HCT116 (cell line): ENCODE measurements at regions not wholly inside any gene's neighbourhood (a gene's known extent, or its start where the extent isn't known, plus 50 kb on each side); places are given as distances from the start of the nearest gene placed in this dataset.

Experiments
- ATAC-seq: fragments of 200-7000 bp; cut with Tn5 transposase; 2 replicates; pipeline ENCODE4 v1.9.1; 2020; ENCODE audit warnings: mild to moderate bottlenecking, moderate library complexity
- BruUV-seq: library from RNA; stranded (reverse); fragments of 400-500 nt; replicated peaks from 2 replicates; lab custom pipeline; 2021; lab: Mats Ljungman, UMichigan
- CTCF ChIA-PET: fragments of 300-600 bp; sonication (Branson Sonifier 250); formaldehyde crosslinking; loops from one replicate; lab custom pipeline; 2021; ENCODE audit warnings: antibody characterized with exemption; lab: Charles Lee
- POLR2A ChIA-PET: fragments of 300-600, 350-600 bp; sonication (Branson Sonifier 250); formaldehyde crosslinking; loops from one replicate; lab custom pipeline; 2021; ENCODE audit warnings: antibody characterized with exemption; lab: Charles Lee
- RAD21 ChIA-PET, 2 experiments: fragments of 300-600 bp; sonication (Branson Sonifier 250); formaldehyde crosslinking; loops; one replicate each; lab custom pipeline; 2023; ENCODE audit warnings: low total read pairs in 2 of 2; ENCODE audit not compliant: uncharacterized antibody in 2 of 2, unreplicated experiment in 2 of 2, low non-redundant PET in 1 of 2; lab: Charles Lee
- DNase-seq: peaks from one replicate; pipeline ENCODE4 v3.0.0-alpha.2; 2010; ENCODE audit warnings: low read depth, low spot score
- H2AFZ ChIP-seq: fragments of 200-600 bp; shearing (Covaris generic), sonication (generic); 2 replicates; pipeline ENCODE4 v1.6.1; 2017; ENCODE audit warnings: low read depth, mixed run types, mixed read lengths, antibody characterized with exemption, low read length; ENCODE audit not compliant: poor library complexity, severe bottlenecking
- H3K27ac ChIP-seq: 2 replicates; pipeline ENCODE4 v1.5.1; 2012; ENCODE audit warnings: low read depth, low read length
- H3K27me3 ChIP-seq: fragments of 200-600 bp; sonication (generic); 2 replicates; pipeline ENCODE4 v1.6.1; 2016; ENCODE audit warnings: mixed run types, low read length, mixed read lengths; ENCODE audit not compliant: insufficient read depth
- H3K36me3 ChIP-seq, 2 experiments: fragments of 200-500 bp in 1 of 2; fragments of 200-600 bp in 1 of 2; sonication (Bioruptor generic) in 1 of 2; sonication (generic) in 1 of 2; 2 replicates each; pipeline versions ENCODE4 v1.5.1 to v1.6.1; 2014 to 2016; ENCODE audit warnings: low read length in 2 of 2, inconsistent platforms in 1 of 2, mixed read lengths in 1 of 2, mixed run types in 1 of 2; ENCODE audit not compliant: insufficient read depth in 2 of 2, control insufficient read depth in 1 of 2
- H3K4me1 ChIP-seq, 2 experiments: fragments of 200-600 bp in 1 of 2; sonication (generic) in 1 of 2; 2 replicates each; pipeline versions ENCODE4 v1.5.1 to v1.6.1; 2012 to 2017; ENCODE audit warnings: low read length in 2 of 2, inconsistent platforms in 1 of 2, mild to moderate bottlenecking in 1 of 2, mixed read lengths in 1 of 2, mixed run types in 1 of 2, moderate library complexity in 1 of 2; ENCODE audit not compliant: insufficient read depth in 2 of 2, control insufficient read depth in 1 of 2
- H3K4me2 ChIP-seq: fragments of 200-600 bp; sonication (generic); 2 replicates; pipeline ENCODE4 v1.6.1; 2017; ENCODE audit warnings: mixed run types, low read length, mixed read lengths
- H3K4me3 ChIP-seq, 2 experiments: fragments of 200-600 bp in 1 of 2; sonication (generic) in 1 of 2; replicated peaks in 1 of 2; 2 replicates each; pipeline ENCODE4 v1.5.1; 2011 to 2016; ENCODE audit warnings: low read length in 2 of 2, control low read depth in 1 of 2, low read depth in 1 of 2, mild to moderate bottlenecking in 1 of 2, mixed read lengths in 1 of 2, mixed run types in 1 of 2
- H3K79me2 ChIP-seq: fragments of 200-600 bp; sonication (generic); 2 replicates; pipeline ENCODE4 v1.6.1; 2017; ENCODE audit warnings: mild to moderate bottlenecking, mixed run types, low read length, moderate library complexity, mixed read lengths; ENCODE audit not compliant: insufficient read depth
- H3K9ac ChIP-seq: fragments of 200-600 bp; sonication (generic); 2 replicates; pipeline ENCODE4 v1.6.1; 2016; ENCODE audit warnings: low read length, mixed read lengths
- H3K9me2 ChIP-seq: fragments of 200-600 bp; sonication (generic), shearing (Covaris generic); 2 replicates; pipeline ENCODE4 v1.6.1; 2017; ENCODE audit warnings: mixed run types, mild to moderate bottlenecking, moderate library complexity; ENCODE audit not compliant: insufficient read depth
- H3K9me3 ChIP-seq, 2 experiments: fragments of 200-500 bp in 1 of 2; fragments of 200-600 bp in 1 of 2; sonication (Bioruptor generic) in 1 of 2; sonication (generic) in 1 of 2; 2 replicates each; pipeline ENCODE4 v1.6.1; 2014 to 2017; ENCODE audit warnings: low read length in 2 of 2, mixed read lengths in 2 of 2, inconsistent platforms in 1 of 2, low read depth in 1 of 2, mild to moderate bottlenecking in 1 of 2, mixed run types in 1 of 2, moderate library complexity in 1 of 2; ENCODE audit not compliant: control insufficient read depth in 1 of 2, insufficient read depth in 1 of 2
- H4K20me1 ChIP-seq: fragments of 200-600 bp; sonication (generic), shearing (Covaris generic); 2 replicates; pipeline ENCODE4 v1.6.1; 2017; ENCODE audit warnings: mixed run types, mild to moderate bottlenecking, moderate library complexity; ENCODE audit not compliant: insufficient read depth
- ATF3 ChIP-seq: IDR thresholded peaks from 2 replicates; pipeline ENCODE4 v1.6.1; 2012
- CBX3 ChIP-seq: IDR thresholded peaks from 2 replicates; pipeline ENCODE4 v1.6.1; 2012; ENCODE audit warnings: low read depth
- CEBPB ChIP-seq: IDR thresholded peaks from 2 replicates; pipeline ENCODE4 v1.6.1; 2012; ENCODE audit warnings: low read depth
- EGR1 ChIP-seq: IDR thresholded peaks from 2 replicates; pipeline ENCODE4 v1.6.1; 2012; ENCODE audit warnings: low read depth
- ELF1 ChIP-seq: IDR thresholded peaks from 2 replicates; pipeline ENCODE4 v1.6.1; 2012; ENCODE audit warnings: low read depth, borderline replicate concordance
- EZH2 ChIP-seq: fragments of 200-600 bp; sonication (generic); IDR thresholded peaks from 2 replicates; pipeline ENCODE4 v1.6.1; 2017; ENCODE audit warnings: antibody characterized with exemption, mixed run types
- EZH2phosphoT487 ChIP-seq: fragments of 200-600 bp; IDR thresholded peaks from 2 replicates; pipeline ENCODE4 v1.6.1; 2018; ENCODE audit warnings: antibody characterized with exemption, borderline replicate concordance
- POLR2A ChIP-seq: IDR thresholded peaks from 2 replicates; pipeline ENCODE4 v1.7.0; 2011; ENCODE audit warnings: borderline replicate concordance; ENCODE audit not compliant: insufficient read depth, insufficient read length; ENCODE audit errors: extremely low read depth
- POLR2AphosphoS5 ChIP-seq: IDR thresholded peaks from 2 replicates; pipeline ENCODE4 v1.6.1; 2011; ENCODE audit warnings: mild to moderate bottlenecking, low read depth, low read length, moderate library complexity
- REST ChIP-seq: IDR thresholded peaks from 2 replicates; pipeline ENCODE4 v1.6.1; 2012; ENCODE audit warnings: low read depth
- SIN3A ChIP-seq: IDR thresholded peaks from 2 replicates; pipeline ENCODE4 v1.6.1; 2012; ENCODE audit warnings: low read depth
- SP1 ChIP-seq: IDR thresholded peaks from 2 replicates; pipeline ENCODE4 v1.6.1; 2012; ENCODE audit warnings: low read depth
- TCF7L2 ChIP-seq: IDR thresholded peaks from 2 replicates; pipeline ENCODE4 v1.7.0; 2011; ENCODE audit warnings: borderline replicate concordance, inconsistent platforms; ENCODE audit not compliant: insufficient read depth, insufficient read length; ENCODE audit errors: extremely low read depth
- YY1 ChIP-seq: IDR thresholded peaks from 2 replicates; pipeline ENCODE4 v1.6.1; 2011; ENCODE audit warnings: low read length, low read depth, moderate library complexity, mild to moderate bottlenecking; ENCODE audit not compliant: insufficient replicate concordance; ENCODE audit errors: extremely low read depth
- ZBTB33 ChIP-seq: IDR thresholded peaks from 2 replicates; pipeline ENCODE4 v1.6.1; 2011; ENCODE audit warnings: mild to moderate bottlenecking, low read length, moderate library complexity; ENCODE audit not compliant: insufficient replicate concordance; ENCODE audit errors: extremely low read depth
- ZFX ChIP-seq: fragments of 450-650 bp; IDR thresholded peaks from 2 replicates; pipeline ENCODE4 v1.6.1; 2017
- ZNF274 ChIP-seq: fragments of 200-500 bp; sonication (Bioruptor generic); IDR thresholded peaks from 2 replicates; pipeline ENCODE4 v1.6.1; 2014; ENCODE audit warnings: mild to moderate bottlenecking, low read depth, low read length, inconsistent platforms
- intact Hi-C: fragments of 100-400 bp; cut with micrococcal nuclease; formaldehyde crosslinking; loops from 2 replicates; pipeline ENCODE4 v1.10.0; 2022
- TF ChIP-seq, protein P1 (sequence below), 3 experiments: fragments of 200-600 bp in 1 of 3; sonication (generic) in 1 of 3; IDR thresholded peaks in 2 of 3; conservative IDR thresholded peaks in 1 of 3; 2 replicates each; pipeline ENCODE4 v1.5.1; 2012 to 2017; ENCODE audit warnings: low read depth in 2 of 3, low read length in 2 of 3, antibody characterized with exemption in 1 of 3, borderline replicate concordance in 1 of 3, control low read depth in 1 of 3, mild to moderate bottlenecking in 1 of 3, mixed read lengths in 1 of 3, mixed run types in 1 of 3, moderate library complexity in 1 of 3; ENCODE audit not compliant: insufficient read depth in 1 of 3

GRCh38 chr10:42935466-42935865 is 141.4 kb upstream of the RET start:
- Histone ChIP-seq H3K9me2 (no peaks in the 10 kb centered on the region), H4K20me1 (no peaks in the 10 kb centered on the region), H3K27ac (no peak overlapping the region), H2AFZ (no peak overlapping the region), H3K4me1 (no peaks in the 10 kb centered on the region), H3K9ac (no peak overlapping the region), H3K79me2 (no peaks in the 10 kb centered on the region), H3K27me3 (no peaks in the 10 kb centered on the region), H3K9me3 (no peaks in the 10 kb centered on the region), H3K4me3 (no peak overlapping the region), H3K4me2 (no peak overlapping the region), H3K36me3 (no peaks in the 10 kb centered on the region)
- ATAC-seq = no peak
- ChIA-PET RAD21 (no interaction called here), POLR2A (no interaction called here), CTCF (no interaction called here)
- BruUV-seq = no TSS peak
- intact Hi-C loops = no loop called here
- TF ChIP-seq, protein P1, sequence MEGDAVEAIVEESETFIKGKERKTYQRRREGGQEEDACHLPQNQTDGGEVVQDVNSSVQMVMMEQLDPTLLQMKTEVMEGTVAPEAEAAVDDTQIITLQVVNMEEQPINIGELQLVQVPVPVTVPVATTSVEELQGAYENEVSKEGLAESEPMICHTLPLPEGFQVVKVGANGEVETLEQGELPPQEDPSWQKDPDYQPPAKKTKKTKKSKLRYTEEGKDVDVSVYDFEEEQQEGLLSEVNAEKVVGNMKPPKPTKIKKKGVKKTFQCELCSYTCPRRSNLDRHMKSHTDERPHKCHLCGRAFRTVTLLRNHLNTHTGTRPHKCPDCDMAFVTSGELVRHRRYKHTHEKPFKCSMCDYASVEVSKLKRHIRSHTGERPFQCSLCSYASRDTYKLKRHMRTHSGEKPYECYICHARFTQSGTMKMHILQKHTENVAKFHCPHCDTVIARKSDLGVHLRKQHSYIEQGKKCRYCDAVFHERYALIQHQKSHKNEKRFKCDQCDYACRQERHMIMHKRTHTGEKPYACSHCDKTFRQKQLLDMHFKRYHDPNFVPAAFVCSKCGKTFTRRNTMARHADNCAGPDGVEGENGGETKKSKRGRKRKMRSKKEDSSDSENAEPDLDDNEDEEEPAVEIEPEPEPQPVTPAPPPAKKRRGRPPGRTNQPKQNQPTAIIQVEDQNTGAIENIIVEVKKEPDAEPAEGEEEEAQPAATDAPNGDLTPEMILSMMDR (IDR thresholded peaks at IDR 0.05 in 2 of 3, conservative IDR thresholded peaks at IDR 0.05 in 1 of 3; ENCODE audit: borderline replicate concordance in 1 of 3, insufficient read depth in 1 of 3, low read depth in 2 of 3, low read length in 2 of 3) = no peak
- TF ChIP-seq ELF1 (no peak), ZBTB33 (no peak), ZNF274 (no peak), EZH2phosphoT487 (no peak), CBX3 (no peak), SP1 (no peak), CEBPB (no peak), EZH2 (no peak), ZFX (no peak), ATF3 (no peak), POLR2A (no peak), TCF7L2 (no peak), SIN3A (no peak), POLR2AphosphoS5 (no peak), REST (no peak), EGR1 (no peak), YY1 (no peak)
- DNase-seq = no peak
